Left kidney (tissue), 1 donor: ENCODE measurements at regions not wholly inside any gene's neighbourhood (a gene's known extent, or its start where the extent isn't known, plus 50 kb on each side); places are given as distances from the start of the nearest gene placed in this dataset.

ENCODE experiments used
- DNase-seq: peaks from one replicate; pipeline ENCODE4 v3.0.0-alpha.2; 2013

- DNase-seq = no peak
These were observed 63.6 kb downstream of the PCDH7 start for GRCh38 chr4:30783751-30784150.

- DNase-seq = peak; percentile 56
These were observed 69.1 kb downstream of the PCDH7 start for GRCh38 chr4:30789219-30789671.

- DNase-seq = no peak
These were observed 70.0 kb downstream of the PCDH7 start for GRCh38 chr4:30790123-30790522.

- no peak for DNase-seq
These were observed 70.8 kb downstream of the PCDH7 start for GRCh38 chr4:30790998-30791397.

- no peak for DNase-seq
These were observed 72.4 kb downstream of the PCDH7 start for GRCh38 chr4:30792601-30793000.

- DNase-seq = no peak
These were observed 81.7 kb downstream of the PCDH7 start for GRCh38 chr4:30801876-30802275.

GRCh38 chr4:30802622-30803323 is 82.6 kb downstream of the PCDH7 start:
- no peak for DNase-seq

GRCh38 chr4:30808276-30808675 is 88.1 kb downstream of the PCDH7 start:
- DNase-seq = no peak

GRCh38 chr4:30811296-30811695 is 91.1 kb downstream of the PCDH7 start:
- no peak for DNase-seq

GRCh38 chr4:30815685-30816084 is 95.5 kb downstream of the PCDH7 start:
- DNase-seq = no peak

- DNase-seq = no peak
These were observed 97.3 kb downstream of the PCDH7 start for GRCh38 chr4:30817447-30817846.

- no peak for DNase-seq
These were observed 98.4 kb downstream of the PCDH7 start for GRCh38 chr4:30818541-30818940.

GRCh38 chr4:30821275-30821674 is 101.1 kb downstream of the PCDH7 start:
- DNase-seq = no peak

- DNase-seq = no peak
These were observed 101.9 kb downstream of the PCDH7 start for GRCh38 chr4:30821859-30822612.

- DNase-seq = no peak
These were observed 102.9 kb downstream of the PCDH7 start for GRCh38 chr4:30822911-30823551.

- DNase-seq = no peak
These were observed 105.0 kb downstream of the PCDH7 start for GRCh38 chr4:30825008-30825770.

- DNase-seq = no peak
These were observed 108.2 kb downstream of the PCDH7 start for GRCh38 chr4:30828264-30828926.

- DNase-seq = no peak
These were observed 112.5 kb downstream of the PCDH7 start for GRCh38 chr4:30832639-30833038.

- no peak for DNase-seq
These were observed 113.0 kb downstream of the PCDH7 start for GRCh38 chr4:30833206-30833605.

- no peak for DNase-seq
These were observed 114.9 kb downstream of the PCDH7 start for GRCh38 chr4:30835044-30835443.

- DNase-seq = no peak
These were observed 116.1 kb downstream of the PCDH7 start for GRCh38 chr4:30836231-30836630.

GRCh38 chr4:30837131-30837539 is 117.0 kb downstream of the PCDH7 start:
- DNase-seq = peak; percentile 65
